IMR-90 (cell line): ENCODE measurements at regions not wholly inside any gene's neighbourhood (a gene's known extent, or its start where the extent isn't known, plus 50 kb on each side); places are given as distances from the start of the nearest gene placed in this dataset.

Experiments used
- BHLHE40 ChIP-seq: fragments of 150-350 bp; IDR thresholded peaks from 2 replicates; pipeline ENCODE4 v1.6.1; 2016; ENCODE audit warnings: mild to moderate bottlenecking, low read depth, low read length
- CEBPB ChIP-seq: IDR thresholded peaks from 2 replicates; pipeline ENCODE4 v1.6.1; 2012; ENCODE audit warnings: low read depth, low read length, improper control_type of control experiment
- FOS ChIP-seq: fragments of 150-350 bp; IDR thresholded peaks from 2 replicates; pipeline ENCODE4 v1.6.1; 2016; ENCODE audit warnings: low read depth, low read length
- MAFK ChIP-seq: IDR thresholded peaks from 2 replicates; pipeline ENCODE4 v1.6.1; 2012; ENCODE audit warnings: low read depth, low read length, improper control_type of control experiment
- MAZ ChIP-seq: IDR thresholded peaks from 2 replicates; pipeline ENCODE4 v1.6.1; 2012; ENCODE audit warnings: low read depth, mild to moderate bottlenecking, low read length, improper control_type of control experiment, moderate library complexity, borderline replicate concordance
- NFE2L2 ChIP-seq: fragments of 150-350 bp; IDR thresholded peaks from 2 replicates; pipeline ENCODE4 v1.6.1; 2016; ENCODE audit warnings: low read depth, mild to moderate bottlenecking, low read length
- POLR2A ChIP-seq: IDR thresholded peaks from 2 replicates; pipeline ENCODE4 v1.6.1; 2012; ENCODE audit warnings: mild to moderate bottlenecking, low read depth, low read length
- RAD21 ChIP-seq: IDR thresholded peaks from 2 replicates; pipeline ENCODE4 v1.6.1; 2012; ENCODE audit warnings: low read length, improper control_type of control experiment
- RCOR1 ChIP-seq: IDR thresholded peaks from 2 replicates; pipeline ENCODE4 v1.6.1; 2012; ENCODE audit warnings: mild to moderate bottlenecking, low read length, improper control_type of control experiment; ENCODE audit not compliant: insufficient replicate concordance
- RFX5 ChIP-seq: IDR thresholded peaks from 2 replicates; pipeline ENCODE4 v1.8.0; 2012; ENCODE audit warnings: low read depth, mild to moderate bottlenecking, low read length, moderate library complexity
- SMC3 ChIP-seq: fragments of 150-350 bp; IDR thresholded peaks from 2 replicates; pipeline ENCODE4 v1.6.1; 2016; ENCODE audit warnings: low read depth, mild to moderate bottlenecking, antibody characterized with exemption, low read length, moderate library complexity
- TF ChIP-seq, protein P1 (sequence below): conservative IDR thresholded peaks from 2 replicates; pipeline ENCODE4 v1.5.1; 2012; ENCODE audit warnings: mild to moderate bottlenecking, low read depth, low read length, improper control_type of control experiment
- TF ChIP-seq, protein P2 (sequence below): fragments of 150-350 bp; IDR thresholded peaks from 2 replicates; pipeline ENCODE4 v1.6.1; 2016; ENCODE audit warnings: low read depth, mild to moderate bottlenecking, low read length, moderate library complexity, borderline replicate concordance

DNA sequence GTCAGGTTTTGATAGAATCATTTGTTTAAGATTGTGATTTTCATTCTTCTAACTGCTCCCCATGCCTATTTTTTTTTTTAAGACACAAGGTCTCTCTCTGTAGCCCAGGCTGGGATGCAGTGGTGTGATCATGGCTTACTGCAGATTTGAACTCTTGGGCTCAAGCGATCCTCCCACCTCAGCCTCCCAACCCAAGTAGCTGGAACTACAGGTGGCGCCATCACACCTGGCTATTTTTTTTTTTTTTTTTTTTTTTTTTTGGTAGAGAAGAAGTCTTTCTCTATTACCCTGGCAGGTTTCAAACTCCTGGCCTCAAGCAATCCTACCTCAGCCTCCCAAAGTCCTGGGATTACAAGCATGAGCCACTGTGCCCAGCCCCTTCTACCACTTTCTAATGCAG lies 223.3 kb downstream of the CBLN1 start:
- TF ChIP-seq, protein P1, sequence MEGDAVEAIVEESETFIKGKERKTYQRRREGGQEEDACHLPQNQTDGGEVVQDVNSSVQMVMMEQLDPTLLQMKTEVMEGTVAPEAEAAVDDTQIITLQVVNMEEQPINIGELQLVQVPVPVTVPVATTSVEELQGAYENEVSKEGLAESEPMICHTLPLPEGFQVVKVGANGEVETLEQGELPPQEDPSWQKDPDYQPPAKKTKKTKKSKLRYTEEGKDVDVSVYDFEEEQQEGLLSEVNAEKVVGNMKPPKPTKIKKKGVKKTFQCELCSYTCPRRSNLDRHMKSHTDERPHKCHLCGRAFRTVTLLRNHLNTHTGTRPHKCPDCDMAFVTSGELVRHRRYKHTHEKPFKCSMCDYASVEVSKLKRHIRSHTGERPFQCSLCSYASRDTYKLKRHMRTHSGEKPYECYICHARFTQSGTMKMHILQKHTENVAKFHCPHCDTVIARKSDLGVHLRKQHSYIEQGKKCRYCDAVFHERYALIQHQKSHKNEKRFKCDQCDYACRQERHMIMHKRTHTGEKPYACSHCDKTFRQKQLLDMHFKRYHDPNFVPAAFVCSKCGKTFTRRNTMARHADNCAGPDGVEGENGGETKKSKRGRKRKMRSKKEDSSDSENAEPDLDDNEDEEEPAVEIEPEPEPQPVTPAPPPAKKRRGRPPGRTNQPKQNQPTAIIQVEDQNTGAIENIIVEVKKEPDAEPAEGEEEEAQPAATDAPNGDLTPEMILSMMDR = no peak
- TF ChIP-seq NFE2L2 (no peak), POLR2A (no peak), FOS (no peak), RCOR1 (no peak), MAZ (no peak), CEBPB (no peak), RFX5 (no peak), BHLHE40 (no peak), MAFK (no peak), RAD21 (no peak), SMC3 (no peak)
- TF ChIP-seq, protein P2, sequence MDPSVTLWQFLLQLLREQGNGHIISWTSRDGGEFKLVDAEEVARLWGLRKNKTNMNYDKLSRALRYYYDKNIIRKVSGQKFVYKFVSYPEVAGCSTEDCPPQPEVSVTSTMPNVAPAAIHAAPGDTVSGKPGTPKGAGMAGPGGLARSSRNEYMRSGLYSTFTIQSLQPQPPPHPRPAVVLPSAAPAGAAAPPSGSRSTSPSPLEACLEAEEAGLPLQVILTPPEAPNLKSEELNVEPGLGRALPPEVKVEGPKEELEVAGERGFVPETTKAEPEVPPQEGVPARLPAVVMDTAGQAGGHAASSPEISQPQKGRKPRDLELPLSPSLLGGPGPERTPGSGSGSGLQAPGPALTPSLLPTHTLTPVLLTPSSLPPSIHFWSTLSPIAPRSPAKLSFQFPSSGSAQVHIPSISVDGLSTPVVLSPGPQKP = no peak
